Inferior parietal cortex (tissue), 1 donor: ENCODE measurements at regions not wholly inside any gene's neighbourhood (a gene's known extent, or its start where the extent isn't known, plus 50 kb on each side); places are given as distances from the start of the nearest gene placed in this dataset.
A peak's percentile ranks its signal among the peaks of the same experiment; 100 is the strongest.

Source experiments
- DNase-seq: peaks from one replicate; pipeline ENCODE4 v3.0.0-alpha.2; 2016; ENCODE audit errors: extremely low spot score

GRCh38 chr3:137204409-137204808, 246.6 kb downstream of the IL20RB start:
- no peak for DNase-seq

DNA sequence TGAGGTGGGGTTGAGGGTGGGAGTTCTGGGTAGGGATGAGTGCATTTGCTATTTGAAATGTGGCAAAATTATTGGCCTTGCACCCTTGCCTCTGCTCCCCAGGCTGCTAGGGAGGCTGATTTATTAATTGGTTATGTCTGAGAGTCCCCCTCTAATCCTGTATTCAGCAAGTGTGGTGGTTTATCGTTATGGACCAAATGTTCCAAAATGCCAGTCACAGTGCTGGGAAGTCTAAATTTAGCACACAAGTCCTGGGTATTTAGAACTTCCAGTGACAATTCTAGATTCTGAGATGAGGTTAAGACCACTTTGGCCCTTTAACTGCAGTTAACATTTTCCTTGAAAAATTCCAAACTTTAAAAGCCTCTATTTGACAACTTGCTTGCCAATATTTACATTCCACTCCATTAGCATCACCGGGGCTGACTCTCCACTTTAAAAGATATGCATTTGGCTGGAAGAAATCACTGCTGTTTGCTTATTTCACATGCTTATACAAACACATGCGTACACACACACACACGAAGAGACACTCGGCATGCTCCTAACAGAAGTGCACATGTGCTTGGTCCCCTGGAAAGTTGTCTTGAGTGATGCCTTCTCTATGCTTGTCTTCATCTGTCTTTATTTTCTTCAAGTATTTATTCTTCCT, 247.7 kb downstream of the IL20RB start:
- no peak for DNase-seq

DNA sequence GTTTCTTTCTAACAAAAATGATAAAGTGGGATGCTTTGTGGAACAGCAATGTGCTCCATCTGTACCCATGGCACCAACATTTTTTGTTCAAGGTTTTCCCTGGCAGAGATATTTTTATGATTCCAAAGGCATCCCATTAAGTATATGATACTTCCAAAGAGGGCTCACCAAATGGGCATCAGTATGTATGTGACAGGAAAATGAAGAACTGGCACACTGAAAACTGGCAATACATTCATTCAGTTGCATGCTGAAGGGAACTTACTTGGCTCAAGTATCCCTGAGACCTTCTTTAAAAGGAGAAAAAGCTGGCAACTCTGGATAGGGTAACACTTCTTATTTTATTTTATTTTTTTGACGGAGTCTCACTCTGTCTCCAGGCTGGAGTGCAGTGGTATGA, 249.8 kb downstream of the IL20RB start:
- no peak for DNase-seq

DNA sequence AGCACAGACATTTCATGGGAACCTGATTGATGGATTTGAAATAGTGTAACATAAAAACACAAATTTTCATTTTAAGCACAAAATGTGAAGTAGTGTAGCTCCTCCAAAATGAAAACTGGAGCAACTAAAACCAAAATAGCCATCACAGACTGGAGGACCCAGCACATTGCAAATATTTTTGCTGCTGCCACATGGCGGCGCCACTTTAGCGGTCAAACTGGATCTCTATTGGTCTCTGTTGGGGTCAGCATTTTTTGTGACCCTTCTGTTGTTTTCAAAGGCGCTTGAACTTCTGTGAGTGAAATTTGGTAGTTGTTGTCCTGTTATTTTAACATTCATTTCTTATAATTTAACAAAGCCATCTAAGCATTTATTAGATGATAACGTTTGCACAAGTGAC, 259.9 kb downstream of the IL20RB start:
- no peak for DNase-seq

- no peak for DNase-seq
Observed at GRCh38 chr3:137219801-137220445, 262.1 kb downstream of the IL20RB start.

DNA sequence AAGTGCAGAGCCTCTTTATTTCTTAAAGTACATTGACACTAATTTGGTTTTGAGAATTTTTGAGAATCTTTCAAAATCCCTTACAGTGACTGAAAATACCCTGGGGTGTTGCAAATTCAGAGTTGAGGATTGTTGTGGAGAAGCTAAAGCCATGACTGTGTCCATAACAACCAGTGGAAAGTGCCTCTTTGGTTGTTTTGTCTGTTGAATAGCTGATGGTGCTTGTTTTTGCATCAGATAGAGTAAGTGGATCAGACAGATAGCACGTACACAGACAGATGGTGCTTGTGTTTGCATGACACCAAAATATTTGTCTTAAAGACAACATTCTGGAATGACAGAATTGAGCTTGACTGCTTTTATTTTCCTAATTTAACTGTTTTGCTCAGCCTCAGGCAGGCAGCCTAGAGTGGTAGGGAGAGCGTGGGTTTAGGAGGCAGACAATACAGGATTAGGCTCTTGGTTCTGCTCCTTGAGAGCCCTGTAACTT, 265.0 kb downstream of the IL20RB start:
- DNase-seq, result peak; percentile 3

- DNase-seq, result no peak
Observed at GRCh38 chr3:137224464-137224863, 266.7 kb downstream of the IL20RB start.

DNA sequence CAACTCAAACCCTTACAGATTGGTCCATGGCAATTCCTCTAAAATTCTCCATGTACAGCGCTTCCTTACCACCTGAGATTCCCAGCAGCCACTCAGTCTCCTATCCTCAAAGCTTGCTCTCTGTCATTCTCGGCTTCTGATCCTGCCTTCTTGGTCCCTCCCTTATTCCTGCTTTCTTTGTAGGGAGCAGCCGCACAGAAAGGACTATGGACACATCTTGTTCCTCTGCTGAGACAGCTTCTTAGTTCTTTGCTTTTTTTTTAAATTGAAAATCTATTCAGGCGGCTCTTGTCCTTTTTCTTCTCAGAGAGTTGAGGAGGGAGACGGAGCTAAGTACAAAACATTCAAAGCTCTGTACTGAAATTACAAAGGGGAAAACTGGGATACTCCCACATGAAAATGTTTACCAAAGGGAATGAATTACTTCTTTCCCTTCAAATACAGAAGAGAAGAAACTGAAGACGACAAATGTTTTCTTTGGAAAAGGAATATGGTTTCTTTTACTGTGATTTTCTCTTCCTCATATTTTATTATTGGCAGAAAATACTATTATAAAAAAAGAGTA, 285.1 kb downstream of the IL20RB start:
- DNase-seq, result no peak

GRCh38 chr3:137246491-137246890, 288.7 kb downstream of the IL20RB start:
- no peak for DNase-seq

DNA sequence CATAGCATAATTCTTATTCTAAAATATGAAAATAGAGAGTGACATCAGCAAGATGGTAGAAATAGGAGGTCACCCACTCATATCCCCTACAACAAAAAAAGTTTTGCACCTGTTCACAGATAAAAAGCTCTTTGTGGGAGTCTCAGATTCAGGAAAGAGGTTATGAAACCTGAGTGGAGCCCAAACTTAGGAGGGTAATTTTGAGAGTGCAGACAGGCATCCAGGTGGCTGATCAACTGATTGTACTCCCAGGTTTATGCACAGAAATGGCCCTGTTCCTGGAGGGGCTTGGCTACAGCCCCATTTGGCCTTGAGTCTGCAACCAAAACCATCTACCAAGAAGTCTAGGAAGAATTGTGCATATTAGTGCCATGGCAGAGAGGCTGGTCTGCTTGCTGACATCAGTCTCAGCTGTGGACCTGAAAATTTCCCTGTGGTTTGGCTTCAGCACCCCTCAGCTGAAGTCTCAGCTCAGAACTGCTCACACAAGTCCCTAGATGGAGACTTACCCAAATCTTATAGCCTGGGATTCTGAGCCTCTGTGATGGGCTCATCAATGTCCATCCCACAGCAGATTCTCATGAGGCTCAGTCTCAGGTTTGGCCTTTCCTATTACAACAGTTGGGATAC, 291.6 kb downstream of the IL20RB start:
- DNase-seq, result no peak

DNA sequence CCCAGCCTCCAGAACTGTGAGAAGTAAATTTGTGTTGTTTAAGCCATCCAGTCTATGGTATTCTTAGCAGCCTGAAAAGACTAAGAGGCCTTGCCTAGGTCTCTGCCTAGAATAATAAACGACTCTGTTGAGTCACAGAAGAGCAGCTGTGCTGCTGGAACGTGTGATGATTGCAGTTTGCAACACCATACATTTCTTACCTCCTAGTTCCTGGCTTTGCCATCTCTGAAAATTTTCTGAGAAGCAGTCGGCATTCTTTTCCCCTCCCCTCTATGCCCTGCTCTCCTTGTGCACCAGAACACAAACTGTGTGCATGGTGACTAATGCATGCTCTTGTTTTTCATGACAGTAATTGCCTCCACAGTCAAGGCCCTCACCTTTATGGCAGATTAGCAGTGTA, 301.3 kb downstream of the IL20RB start:
- DNase-seq, result no peak

- no peak for DNase-seq
Observed at GRCh38 chr3:137259701-137260100, 301.9 kb downstream of the IL20RB start.

DNA sequence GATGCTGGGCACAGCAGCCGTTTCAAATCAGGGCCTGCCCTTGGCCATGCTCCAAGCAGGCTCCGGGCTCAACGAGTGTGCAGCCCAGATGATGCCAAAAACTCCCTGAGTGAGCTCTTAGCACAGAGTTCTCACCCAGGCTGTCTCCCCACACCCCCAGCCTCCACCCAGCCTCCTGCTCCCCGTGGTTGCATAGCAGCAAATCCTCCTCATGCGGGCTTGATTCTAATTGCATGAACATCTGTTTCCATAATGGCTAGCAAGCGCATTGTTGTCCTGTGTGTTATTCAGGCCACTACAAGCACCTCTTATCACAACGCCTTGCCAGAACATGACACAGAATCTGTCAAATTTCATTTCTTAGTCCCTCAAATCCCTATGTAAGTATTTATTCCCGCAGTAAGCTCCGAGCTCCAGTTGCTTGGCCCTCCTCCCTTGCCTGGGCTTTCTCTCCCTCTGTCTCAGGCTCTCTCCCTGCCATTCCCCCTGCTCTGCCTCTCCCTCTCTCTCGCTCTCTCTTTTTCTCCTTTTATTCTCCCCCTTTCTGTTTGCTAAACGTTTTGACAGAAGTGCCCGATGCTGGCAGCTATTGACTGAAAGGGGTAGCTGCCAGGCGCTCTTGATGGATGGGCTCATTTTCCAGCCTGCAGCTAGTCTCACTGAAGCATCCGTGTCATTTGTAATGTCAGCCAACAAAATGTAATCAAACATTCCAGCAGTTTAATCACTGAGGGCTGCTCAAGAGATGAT, 306.5 kb downstream of the IL20RB start:
- DNase-seq, result no peak

DNA sequence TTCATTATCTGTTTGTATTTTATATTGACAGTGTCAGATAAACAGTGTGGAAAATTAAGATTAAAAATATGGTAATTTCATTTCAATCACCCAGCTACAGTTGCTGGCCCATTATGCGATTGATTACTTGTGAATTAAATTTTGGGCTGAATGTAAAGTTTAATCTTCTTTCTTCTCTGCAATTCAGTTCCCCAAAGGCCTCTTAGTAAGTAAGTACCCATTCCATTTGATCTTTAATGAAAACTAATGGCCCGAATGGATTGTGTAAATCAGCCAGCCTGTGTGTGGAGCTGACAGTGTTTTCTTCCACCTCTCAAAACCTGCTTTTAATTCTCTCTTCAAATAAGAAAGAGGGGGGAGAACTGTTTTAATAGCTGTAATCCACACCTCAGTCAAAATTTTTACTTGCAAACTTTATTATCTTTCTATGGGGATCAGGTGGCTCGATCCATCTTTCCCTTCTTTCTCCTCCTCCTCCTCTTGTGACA, 307.1 kb downstream of the IL20RB start:
- DNase-seq, result no peak

GRCh38 chr3:137282871-137283270, 325.1 kb downstream of the IL20RB start:
- DNase-seq, result no peak

DNA sequence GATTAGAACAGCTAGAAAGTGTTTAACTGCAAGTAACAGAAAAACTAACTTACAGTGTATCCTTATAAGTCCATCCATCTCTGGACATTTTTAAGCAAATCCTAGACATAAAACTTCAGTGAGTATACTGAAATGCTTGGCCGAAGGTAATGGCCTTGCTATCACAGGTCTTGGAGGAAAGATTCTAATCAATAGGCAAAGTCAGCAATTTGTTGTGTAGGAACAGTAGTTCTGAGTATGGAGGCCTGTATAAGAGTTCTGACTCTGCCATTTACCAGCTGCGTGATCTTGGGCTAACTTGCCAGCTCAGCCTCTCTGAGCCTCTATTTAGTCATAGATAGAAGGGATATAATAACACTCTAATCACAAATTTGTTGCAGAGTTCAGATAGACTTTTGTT, 328.1 kb downstream of the IL20RB start:
- DNase-seq, result no peak

DNA sequence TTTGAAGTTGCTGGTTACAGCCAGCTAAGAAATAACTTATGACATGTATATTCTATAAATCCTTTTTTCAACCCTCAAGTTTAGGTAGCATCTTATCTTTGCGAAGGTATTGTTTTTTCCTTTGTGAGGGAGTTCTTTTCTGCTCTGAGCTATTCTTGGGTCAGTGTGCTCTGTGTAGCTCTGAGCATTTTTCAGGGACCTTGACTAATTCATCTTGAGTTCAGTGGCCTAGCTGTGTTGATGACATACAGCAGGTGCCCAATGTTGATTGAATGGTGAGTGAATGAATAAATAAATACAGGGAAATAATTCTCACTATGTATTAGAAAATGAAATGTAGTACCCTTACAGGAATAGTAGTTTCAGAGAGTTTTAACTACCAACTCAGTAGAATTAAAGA, 335.3 kb downstream of the IL20RB start:
- DNase-seq, result no peak

GRCh38 chr3:137294139-137294538, 336.4 kb downstream of the IL20RB start:
- no peak for DNase-seq

DNA sequence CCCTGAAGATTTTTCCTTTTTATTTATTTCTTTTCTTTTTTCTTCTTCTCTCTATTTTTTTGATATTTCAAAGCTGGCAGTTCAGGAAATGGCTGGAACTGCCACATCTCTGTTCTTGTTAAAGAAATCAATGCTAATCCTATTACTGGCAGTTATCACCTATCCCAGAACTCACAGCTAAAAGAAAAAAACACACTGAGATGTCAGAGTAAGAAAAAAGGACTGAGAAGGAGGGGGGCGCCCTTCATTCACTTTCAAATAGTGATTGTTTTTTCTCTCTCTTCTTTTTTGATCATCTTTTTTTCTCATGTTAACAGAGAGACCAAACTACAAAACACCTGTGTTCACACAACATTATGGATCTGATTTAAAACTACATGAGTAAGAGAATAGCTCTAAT, 337.1 kb downstream of the IL20RB start:
- DNase-seq, result no peak

DNA sequence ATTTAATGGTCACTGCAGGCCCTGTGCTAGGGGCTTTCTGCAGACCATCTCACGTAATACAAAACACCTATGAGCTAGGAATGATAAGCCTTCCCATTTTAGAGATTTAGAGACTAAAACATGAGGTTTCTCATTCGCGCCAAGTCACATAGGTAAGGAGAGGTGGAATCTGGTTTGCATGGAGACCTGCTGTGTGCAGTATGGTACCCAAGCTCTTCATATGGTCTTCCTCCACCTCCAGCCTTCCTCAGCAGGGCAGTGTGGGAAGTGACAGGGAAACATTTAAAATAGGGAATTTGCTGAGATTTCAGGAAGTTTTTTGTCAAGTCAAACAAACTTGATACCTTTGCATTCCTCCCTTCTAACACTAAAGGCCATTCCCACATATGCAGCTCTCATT, 337.6 kb downstream of the IL20RB start:
- no peak for DNase-seq

DNA sequence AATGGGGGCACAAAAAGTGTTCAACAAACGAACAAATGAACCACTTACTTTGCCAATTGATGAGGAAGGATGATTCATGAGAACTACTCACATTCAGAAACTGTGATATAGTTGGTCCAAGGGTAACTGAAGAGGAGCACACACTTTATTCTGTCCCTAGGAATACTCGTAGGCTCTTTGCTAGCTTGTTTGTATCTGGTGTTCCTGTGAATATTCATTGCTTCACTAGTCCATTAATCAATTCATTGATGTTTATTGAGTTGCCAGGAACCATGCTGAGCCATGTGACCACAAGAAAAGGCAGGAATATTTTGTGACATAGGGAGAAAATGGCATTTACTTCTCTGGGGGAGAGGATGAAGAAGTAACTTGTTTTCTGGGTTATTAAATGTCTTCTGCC, 338.3 kb downstream of the IL20RB start:
- DNase-seq, result no peak

GRCh38 chr3:137297770-137298169, 340.0 kb downstream of the IL20RB start:
- no peak for DNase-seq
